Lower leg skin (tissue), 4 donors: ENCODE measurements at regions not wholly inside any gene's neighbourhood (a gene's known extent, or its start where the extent isn't known, plus 50 kb on each side); places are given as distances from the start of the nearest gene placed in this dataset.

Experiments used
- DNase-seq, 2 donors: peaks; one replicate each; pipeline ENCODE4 v3.0.0-alpha.2; 2019; ENCODE audit warnings: low spot score in 2 of 2
- H3K4me3 ChIP-seq: fragments of 200-600 bp; sonication (generic); 2 replicates; pipeline ENCODE4 v1.5.1; 2017; ENCODE audit warnings: mild to moderate bottlenecking, low read depth; ENCODE audit not compliant: poor library complexity, severe bottlenecking
- POLR2A ChIP-seq, 2 donors: fragments of 450-650 bp; IDR thresholded peaks; one replicate each; pipeline ENCODE4 v1.6.1; 2016 to 2017; ENCODE audit warnings: antibody characterized with exemption in 2 of 2, mild to moderate bottlenecking in 1 of 2, moderate library complexity in 1 of 2
- WGBS, 2 donors: methylation state at CpG; one replicate each; pipeline ENCODE4 v1.1.5; 2018; 5-methylcytosine and 5-hydroxymethylcytosine counted together
- intact Hi-C: fragments of 100-400 bp; cut with DNase I; formaldehyde crosslinking; loops from one replicate; pipeline ENCODE4 v1.15.0; 2023; ENCODE audit warnings: low total_unique reads
- TF ChIP-seq, protein P1 (sequence below), 3 donors: fragments of 450-650 bp; IDR thresholded peaks; one replicate each; pipeline ENCODE4 v1.5.1; 2016; ENCODE audit warnings: antibody characterized with exemption in 3 of 3, mild to moderate bottlenecking in 3 of 3, moderate library complexity in 2 of 3

GRCh38 chr10:78616125-78616695 is 452.6 kb upstream of the ZMIZ1 start:
- DNase-seq, result no peak
- WGBS, 2 donors, result 49 to 56% methylated on average over 4 of the region's 4 CpGs
- TF ChIP-seq, protein P1, sequence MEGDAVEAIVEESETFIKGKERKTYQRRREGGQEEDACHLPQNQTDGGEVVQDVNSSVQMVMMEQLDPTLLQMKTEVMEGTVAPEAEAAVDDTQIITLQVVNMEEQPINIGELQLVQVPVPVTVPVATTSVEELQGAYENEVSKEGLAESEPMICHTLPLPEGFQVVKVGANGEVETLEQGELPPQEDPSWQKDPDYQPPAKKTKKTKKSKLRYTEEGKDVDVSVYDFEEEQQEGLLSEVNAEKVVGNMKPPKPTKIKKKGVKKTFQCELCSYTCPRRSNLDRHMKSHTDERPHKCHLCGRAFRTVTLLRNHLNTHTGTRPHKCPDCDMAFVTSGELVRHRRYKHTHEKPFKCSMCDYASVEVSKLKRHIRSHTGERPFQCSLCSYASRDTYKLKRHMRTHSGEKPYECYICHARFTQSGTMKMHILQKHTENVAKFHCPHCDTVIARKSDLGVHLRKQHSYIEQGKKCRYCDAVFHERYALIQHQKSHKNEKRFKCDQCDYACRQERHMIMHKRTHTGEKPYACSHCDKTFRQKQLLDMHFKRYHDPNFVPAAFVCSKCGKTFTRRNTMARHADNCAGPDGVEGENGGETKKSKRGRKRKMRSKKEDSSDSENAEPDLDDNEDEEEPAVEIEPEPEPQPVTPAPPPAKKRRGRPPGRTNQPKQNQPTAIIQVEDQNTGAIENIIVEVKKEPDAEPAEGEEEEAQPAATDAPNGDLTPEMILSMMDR (IDR thresholded peaks at IDR 0.05), result no peak
- TF ChIP-seq POLR2A (IDR thresholded peaks at IDR 0.05), result no peak
- intact Hi-C loops, result no loop called here
- no peak overlapping the region for H3K4me3 ChIP-seq

GRCh38 chr10:78617115-78617514 is 451.7 kb upstream of the ZMIZ1 start:
- TF ChIP-seq, protein P1 (IDR thresholded peaks at IDR 0.05), result no peak
- TF ChIP-seq POLR2A (IDR thresholded peaks at IDR 0.05), result no peak
- WGBS, 2 donors, result 91 to 95% methylated on average over 3 of the region's 3 CpGs

DNA sequence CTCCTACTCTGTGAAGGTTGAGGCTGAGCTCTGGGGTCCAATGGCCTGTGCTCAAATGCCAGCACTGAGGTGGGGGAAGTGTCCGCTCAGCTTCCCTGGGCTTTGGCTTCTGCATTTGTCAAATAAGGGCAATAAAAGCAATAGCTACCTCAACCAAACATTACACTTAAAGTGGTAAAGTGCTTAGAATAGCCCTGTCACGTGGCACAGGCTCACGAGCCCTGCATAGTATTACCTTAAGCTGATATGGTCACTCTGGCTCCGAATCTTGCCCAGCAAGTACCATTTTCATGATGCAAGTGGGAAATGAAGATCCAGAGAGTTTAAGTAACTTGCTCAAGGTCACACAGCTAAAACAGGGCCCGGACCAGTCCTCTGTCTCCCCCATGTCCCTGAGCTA is 451.1 kb upstream of the ZMIZ1 start:
- intact Hi-C loops, result no loop called here
- DNase-seq, result no peak

More at GRCh38 chr10:78617115-78617514, 451.7 kb upstream of the ZMIZ1 start:
- H3K4me3 ChIP-seq, result no peak overlapping the region
- no peak for DNase-seq
- intact Hi-C loops, result no loop called here

DNA sequence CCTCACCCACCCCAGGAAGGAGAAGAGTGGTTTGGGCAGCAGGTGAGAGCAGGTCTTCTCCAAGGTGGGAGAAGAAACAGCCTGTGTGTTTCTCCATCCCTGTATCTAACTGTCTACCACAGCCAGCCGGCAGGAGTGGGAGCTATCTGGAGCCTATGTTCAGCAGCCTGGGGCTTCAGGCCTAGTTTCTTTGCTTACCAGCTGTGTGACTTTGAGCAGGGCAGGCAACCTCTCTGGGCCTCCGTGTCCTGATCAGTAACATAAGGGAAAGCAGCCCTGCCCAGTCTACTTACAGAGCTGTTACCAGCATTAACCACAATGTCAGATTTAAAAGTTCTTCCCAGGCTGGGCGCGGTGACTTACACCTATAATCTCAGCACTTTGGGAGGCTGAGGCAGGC is 450.7 kb upstream of the ZMIZ1 start:
- DNase-seq, result no peak
- TF ChIP-seq, protein P1 (IDR thresholded peaks at IDR 0.05), result no peak
- TF ChIP-seq POLR2A (IDR thresholded peaks at IDR 0.05), result no peak
- H3K4me3 ChIP-seq, result no peak overlapping the region
- WGBS, 2 donors, result 89 to 98% methylated on average over 4 of the region's 4 CpGs
- intact Hi-C loops, result no loop called here

More for the DNA sequence above, 451.1 kb upstream of the ZMIZ1 start:
- TF ChIP-seq POLR2A (IDR thresholded peaks at IDR 0.05), result no peak
- TF ChIP-seq, protein P1 (IDR thresholded peaks at IDR 0.05), result no peak
- H3K4me3 ChIP-seq, result no peak overlapping the region
- 92 to 95% methylated on average over 5 of the region's 5 CpGs for WGBS, 2 donors

DNA sequence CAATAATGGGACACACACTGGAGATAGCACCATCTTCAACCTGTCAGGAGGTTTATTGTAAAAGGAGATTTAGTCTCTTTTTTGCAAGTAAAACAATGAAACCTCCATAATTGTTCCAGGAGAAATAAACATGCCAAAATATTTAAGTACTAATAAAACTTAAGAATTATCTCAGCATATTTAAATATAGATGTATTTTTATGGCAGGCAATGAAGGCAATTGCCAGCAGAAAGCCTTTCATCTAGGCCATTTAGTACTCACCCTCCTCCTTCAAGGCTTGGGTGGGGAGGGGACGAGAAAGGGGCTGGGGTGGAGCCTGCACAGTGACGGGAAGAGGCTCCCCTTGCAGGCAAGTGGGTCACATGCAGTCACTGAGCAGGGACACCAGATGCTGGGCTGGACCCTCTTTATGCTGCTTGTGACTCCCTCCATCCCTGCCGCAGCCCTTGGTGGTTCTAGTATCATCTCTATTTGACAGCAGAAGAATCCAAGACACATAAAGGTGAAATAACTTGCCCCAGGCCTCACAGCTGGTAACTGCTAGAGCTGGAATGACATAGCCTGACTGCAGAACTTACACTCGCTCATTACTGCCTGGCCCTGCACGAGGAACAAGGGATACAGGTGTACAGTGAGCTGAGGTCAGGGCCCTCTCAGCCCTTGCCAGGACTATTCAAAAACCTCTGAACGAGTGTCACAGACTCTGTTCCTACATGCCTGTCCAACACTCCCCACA is 449.5 kb upstream of the ZMIZ1 start:
- H3K4me3 ChIP-seq, result no peak overlapping the region
- WGBS, 2 donors, result 67 to 70% methylated on average over 6 of the region's 6 CpGs
- intact Hi-C loops, result no loop called here
- peak in 1 of 2 donors; percentile 61 for DNase-seq
- TF ChIP-seq, protein P1 (IDR thresholded peaks at IDR 0.05), result no peak
- no peak for TF ChIP-seq POLR2A (IDR thresholded peaks at IDR 0.05)
